Trophoblast cell (in vitro differentiated cells and primary cell): ENCODE measurements at regions not wholly inside any gene's neighbourhood (a gene's known extent, or its start where the extent isn't known, plus 50 kb on each side); places are given as distances from the start of the nearest gene placed in this dataset.

ENCODE experiments used
- DNase-seq, 2 donors: peaks; one replicate each; pipeline ENCODE4 v3.0.0-alpha.2; 2016
- H2AFZ ChIP-seq: 2 replicates; pipeline ENCODE4 v1.6.1; 2013; ENCODE audit warnings: low read length, moderate library complexity, mild to moderate bottlenecking; ENCODE audit not compliant: insufficient read depth, poor library complexity
- H2AK5ac ChIP-seq: 2 replicates; pipeline ENCODE4 v1.6.1; 2013; ENCODE audit warnings: mild to moderate bottlenecking, low read length
- H2BK120ac ChIP-seq: 2 replicates; pipeline ENCODE4 v1.6.1; 2013; ENCODE audit warnings: low read length, mild to moderate bottlenecking, moderate library complexity; ENCODE audit not compliant: insufficient read depth, poor library complexity
- H2BK12ac ChIP-seq: 2 replicates; pipeline ENCODE4 v1.6.1; 2013; ENCODE audit warnings: mild to moderate bottlenecking, low read length, moderate library complexity
- H2BK5ac ChIP-seq: 2 replicates; pipeline ENCODE4 v1.6.1; 2013; ENCODE audit warnings: low read length, low read depth, moderate library complexity, mild to moderate bottlenecking; ENCODE audit not compliant: poor library complexity
- H3K14ac ChIP-seq: 2 replicates; pipeline ENCODE4 v1.6.1; 2013; ENCODE audit warnings: mild to moderate bottlenecking, low read length
- H3K18ac ChIP-seq: 2 replicates; pipeline ENCODE4 v1.6.1; 2013; ENCODE audit warnings: mild to moderate bottlenecking, low read length
- H3K23ac ChIP-seq: 2 replicates; pipeline ENCODE4 v1.6.1; 2013; ENCODE audit warnings: low read length
- H3K27ac ChIP-seq: 2 replicates; pipeline ENCODE4 v1.5.1; 2013; ENCODE audit warnings: low read depth, mild to moderate bottlenecking, inconsistent platforms, low read length, moderate library complexity
- H3K27me3 ChIP-seq: 2 replicates; pipeline ENCODE4 v1.6.1; 2013; ENCODE audit warnings: inconsistent platforms, mild to moderate bottlenecking, low read length, moderate library complexity; ENCODE audit not compliant: insufficient read depth
- H3K36me3 ChIP-seq, 2 experiments: 1 replicate in 1 of 2; 2 replicates in 1 of 2; pipeline ENCODE4 v1.6.1; 2013; ENCODE audit warnings: low read length in 2 of 2, mild to moderate bottlenecking in 2 of 2, moderate library complexity in 1 of 2; ENCODE audit not compliant: insufficient read depth in 2 of 2, control insufficient read depth in 1 of 2
- H3K4ac ChIP-seq: 2 replicates; pipeline ENCODE4 v1.6.1; 2013; ENCODE audit warnings: low read depth, mild to moderate bottlenecking, low read length, moderate library complexity
- H3K4me1 ChIP-seq, 2 experiments: 1 replicate in 1 of 2; 2 replicates in 1 of 2; pipeline ENCODE4 v1.6.1; 2013; ENCODE audit warnings: low read length in 2 of 2, mild to moderate bottlenecking in 2 of 2, moderate library complexity in 1 of 2; ENCODE audit not compliant: insufficient read depth in 2 of 2, control insufficient read depth in 1 of 2
- H3K4me2 ChIP-seq: 2 replicates; pipeline ENCODE4 v1.6.1; 2013; ENCODE audit warnings: inconsistent platforms, mild to moderate bottlenecking, low read length, moderate library complexity
- H3K4me3 ChIP-seq: 2 replicates; pipeline ENCODE4 v1.5.1; 2013; ENCODE audit warnings: mild to moderate bottlenecking, low read depth, low read length, inconsistent platforms
- H3K79me1 ChIP-seq: one replicate; pipeline ENCODE4 v1.6.1; 2013; ENCODE audit warnings: low read length
- H3K79me2 ChIP-seq: 2 replicates; pipeline ENCODE4 v1.6.1; 2013; ENCODE audit warnings: low read length, mild to moderate bottlenecking; ENCODE audit not compliant: control insufficient read depth, insufficient read depth, poor library complexity
- H3K9ac ChIP-seq: 2 replicates; pipeline ENCODE4 v1.6.1; 2013; ENCODE audit warnings: mild to moderate bottlenecking, low read length
- H3K9me3 ChIP-seq: 2 replicates; pipeline ENCODE4 v1.6.1; 2013; ENCODE audit warnings: low read depth, mild to moderate bottlenecking, control low read depth, inconsistent platforms, low read length; ENCODE audit not compliant: insufficient read depth
- H4K12ac ChIP-seq: 2 replicates; pipeline ENCODE4 v1.6.1; 2013; ENCODE audit warnings: low read depth, mild to moderate bottlenecking, low read length, moderate library complexity
- H4K8ac ChIP-seq: 2 replicates; pipeline ENCODE4 v1.6.1; 2013; ENCODE audit warnings: low read depth, mild to moderate bottlenecking, low read length, moderate library complexity
- H4K91ac ChIP-seq: one replicate; pipeline ENCODE4 v1.6.1; 2013; ENCODE audit warnings: low read depth, mild to moderate bottlenecking, low read length, moderate library complexity
- WGBS: extraction: QIAGEN DNeasy Blood & Tissue Kit; methylation state at CpG from one replicate; pipeline ENCODE4 v1.1.7; 2013; ENCODE audit warnings: missing lambda C conversion rate; ENCODE audit not compliant: insufficient read length, insufficient coverage; ENCODE audit errors: extremely low coverage; 5-methylcytosine and 5-hydroxymethylcytosine counted together

- no CpG with 5 or more reads among the region's 3 CpGs for WGBS
Measured at GRCh38 chr2:18993756-18994338, 364.6 kb downstream of the OSR1 start.

GRCh38 chr2:18991177-18992168, 366.9 kb downstream of the OSR1 start:
- H2BK5ac ChIP-seq, result peak overlapping the region; percentile 63
- no peaks in the 10 kb centered on the region for H3K27me3 ChIP-seq

More at GRCh38 chr2:18993756-18994338, 364.6 kb downstream of the OSR1 start:
- no peak overlapping the region for H2BK120ac ChIP-seq
- H2AFZ ChIP-seq, result no peak overlapping the region
- no peak for DNase-seq
- H2AK5ac ChIP-seq, result no peak overlapping the region
- no peak overlapping the region for H3K4me3 ChIP-seq
- H3K4me1 ChIP-seq, result peaks cover 9 to 10% of the 10 kb centered on the region in 2 experiments
- H3K9me3 ChIP-seq, result peaks cover 2% of the 10 kb centered on the region
- no peak overlapping the region for H4K8ac ChIP-seq
- H3K18ac ChIP-seq, result no peak overlapping the region
- H3K9ac ChIP-seq, result no peak overlapping the region
- H3K79me1 ChIP-seq, result peaks cover 8% of the 10 kb centered on the region
- H3K14ac ChIP-seq, result no peak overlapping the region
- no peak overlapping the region for H3K4me2 ChIP-seq
- H3K79me2 ChIP-seq, result no peaks in the 10 kb centered on the region
- H3K4ac ChIP-seq, result no peak overlapping the region
- no peak overlapping the region for H4K91ac ChIP-seq
- H3K23ac ChIP-seq, result no peak overlapping the region
- no peak overlapping the region for H4K12ac ChIP-seq
- H3K27ac ChIP-seq, result no peak overlapping the region
- H3K27me3 ChIP-seq, result no peaks in the 10 kb centered on the region
- H2BK12ac ChIP-seq, result peak overlapping the region; percentile 76
- H2BK5ac ChIP-seq, result no peak overlapping the region
- H3K36me3 ChIP-seq, result no peaks in the 10 kb centered on the region

DNA sequence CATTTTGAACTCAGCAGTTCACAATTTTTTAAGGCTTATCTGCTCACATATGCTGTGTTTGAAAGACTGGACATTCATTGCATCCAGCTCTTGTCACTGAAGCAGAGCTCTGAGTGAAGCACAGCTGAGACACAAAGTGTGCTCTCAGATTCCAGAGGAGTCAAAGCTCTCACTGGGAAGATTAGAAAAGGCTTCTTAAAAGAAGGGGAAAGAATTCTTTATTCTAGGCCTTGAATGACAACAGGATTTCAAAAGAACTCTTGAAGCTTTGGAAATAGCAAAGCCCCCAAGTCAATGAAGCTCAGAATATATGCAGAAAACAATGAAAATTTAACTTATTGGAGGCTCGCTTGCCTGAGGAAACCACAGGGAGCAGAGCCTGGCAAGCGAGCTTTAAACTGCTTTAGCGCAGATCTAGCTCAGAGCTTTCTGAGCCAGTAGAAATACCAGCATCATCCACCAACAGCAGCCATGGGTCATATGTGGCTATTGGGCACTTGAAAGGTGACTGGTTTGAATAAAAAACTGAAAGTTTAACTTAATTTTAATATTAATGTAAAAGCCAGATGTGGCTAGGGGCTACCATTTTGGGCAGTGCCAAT, 369.7 kb downstream of the OSR1 start:
- H3K23ac ChIP-seq, result no peak overlapping the region
- no CpG with 5 or more reads among the region's 3 CpGs for WGBS

More at GRCh38 chr2:18991177-18992168, 366.9 kb downstream of the OSR1 start:
- Histone ChIP-seq H3K4me2 (peak overlapping the region; percentile 45), H2BK12ac (peak overlapping the region; percentile 100), H3K36me3 (no peaks in the 10 kb centered on the region), H3K79me2 (no peaks in the 10 kb centered on the region), H3K18ac (peak overlapping the region; percentile 93), H3K9ac (no peak overlapping the region), H3K14ac (peak overlapping the region; percentile 93), H3K9me3 (no peaks in the 10 kb centered on the region), H3K4ac (peak overlapping the region; percentile 43), H4K12ac (no peak overlapping the region), H2AK5ac (peak overlapping the region; percentile 95), H2AFZ (no peak overlapping the region), H3K4me1 (peaks cover 7 to 9% of the 10 kb centered on the region in 2 experiments), H3K79me1 (peaks cover 12% of the 10 kb centered on the region), H4K91ac (peak overlapping the region; percentile 93), H3K4me3 (no peak overlapping the region), H2BK120ac (peak overlapping the region; percentile 99), H3K23ac (no peak overlapping the region), H3K27ac (peak overlapping the region; percentile 51), H4K8ac (peak overlapping the region; percentile 48)
- WGBS, result no CpG with 5 or more reads among the region's 5 CpGs
- DNase-seq, result peak; percentile 35 to 93

GRCh38 chr2:18987592-18988073, 370.8 kb downstream of the OSR1 start:
- Histone ChIP-seq H2BK5ac (no peak overlapping the region), H3K18ac (no peak overlapping the region), H3K9me3 (no peaks in the 10 kb centered on the region), H2AFZ (no peak overlapping the region), H4K12ac (no peak overlapping the region), H3K4me2 (no peak overlapping the region), H3K79me2 (no peaks in the 10 kb centered on the region), H3K27ac (no peak overlapping the region), H2BK12ac (no peak overlapping the region), H3K23ac (no peak overlapping the region), H3K27me3 (no peaks in the 10 kb centered on the region), H3K4me1 (peaks cover 4 to 6% of the 10 kb centered on the region in 2 experiments), H4K91ac (no peak overlapping the region), H3K14ac (no peak overlapping the region), H3K79me1 (peaks cover 12% of the 10 kb centered on the region), H2AK5ac (no peak overlapping the region), H3K36me3 (no peaks in the 10 kb centered on the region), H3K4ac (no peak overlapping the region), H3K9ac (no peak overlapping the region), H2BK120ac (no peak overlapping the region), H3K4me3 (no peak overlapping the region), H4K8ac (no peak overlapping the region)
- WGBS, result no CpG with 5 or more reads among the region's 4 CpGs
- DNase-seq, result peak; percentile 8 to 48

More for the DNA sequence above, 369.7 kb downstream of the OSR1 start:
- Histone ChIP-seq H3K14ac (no peak overlapping the region), H3K9ac (no peak overlapping the region), H2BK12ac (no peak overlapping the region), H3K79me2 (no peaks in the 10 kb centered on the region), H3K9me3 (no peaks in the 10 kb centered on the region), H3K36me3 (no peaks in the 10 kb centered on the region), H3K4me2 (no peak overlapping the region), H2BK120ac (no peak overlapping the region), H4K12ac (no peak overlapping the region), H4K8ac (no peak overlapping the region), H3K4me1 (peaks cover 4 to 6% of the 10 kb centered on the region in 2 experiments), H2BK5ac (no peak overlapping the region), H2AK5ac (no peak overlapping the region), H3K79me1 (peaks cover 12% of the 10 kb centered on the region), H3K18ac (no peak overlapping the region), H2AFZ (no peak overlapping the region), H3K4me3 (no peak overlapping the region), H3K27me3 (no peaks in the 10 kb centered on the region), H3K4ac (no peak overlapping the region), H3K27ac (peak overlapping the region; percentile 47), H4K91ac (peak overlapping the region; percentile 73)
- no peak for DNase-seq
